Esophagus mucosa (tissue), 1 donor: ENCODE measurements at regions not wholly inside any gene's neighbourhood (a gene's known extent, or its start where the extent isn't known, plus 50 kb on each side); places are given as distances from the start of the nearest gene placed in this dataset.
"Not testable (repeated sequence)": the region's sequence is repeated elsewhere in the genome, so short reads cannot be mapped to it uniquely, and the experiment has no call there.

Experiments used
- ATAC-seq: fragments of 200-7000 bp; cut with Tn5 transposase; one replicate; pipeline ENCODE4 v1.9.1; 2020
- donor health status: DM: yes; HTN: yes; CAD: no.

- peak; percentile 49 for ATAC-seq
Observed at GRCh38 chr1:185681034-185681633, 53.1 kb upstream of the HMCN1 start.

DNA sequence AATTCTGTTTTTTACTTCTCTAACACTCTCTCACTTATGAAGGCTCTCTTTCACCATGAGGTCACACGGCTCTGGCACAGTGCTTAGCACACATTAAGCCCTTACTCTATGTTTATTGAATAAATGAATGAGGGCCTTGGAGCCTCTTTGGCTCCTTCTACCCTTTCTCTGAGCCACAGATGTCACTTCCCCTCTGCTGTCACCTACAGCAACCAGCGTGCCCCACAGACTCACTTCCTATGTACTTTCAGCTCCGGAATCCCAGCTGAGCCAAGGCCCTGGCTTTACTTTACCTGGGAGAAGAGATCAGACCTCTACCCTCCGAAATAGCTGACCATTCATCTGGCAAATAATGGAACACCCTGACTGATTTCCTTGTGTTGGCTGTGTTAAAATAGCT, 53.7 kb upstream of the HMCN1 start:
- no peak for ATAC-seq

DNA sequence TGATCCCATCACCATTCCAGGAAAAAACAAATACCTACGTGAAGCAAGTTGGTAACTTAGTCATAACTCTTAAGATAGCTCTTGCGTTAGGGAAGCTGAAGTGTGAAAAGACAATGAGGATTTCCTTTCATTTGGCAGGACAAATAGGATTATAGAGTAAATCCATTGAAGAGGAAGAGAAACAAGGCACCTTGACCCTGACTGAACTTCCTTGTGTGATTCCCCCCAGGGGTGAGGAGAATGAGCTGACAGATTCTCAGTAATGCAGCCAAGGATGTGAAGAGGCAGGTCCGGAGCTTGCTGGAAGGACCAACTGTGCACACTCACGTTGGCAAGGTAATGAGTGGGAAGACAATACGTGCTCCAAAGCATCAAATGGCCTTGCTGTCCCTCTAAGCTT, 55.0 kb upstream of the HMCN1 start:
- peak; percentile 68 for ATAC-seq

- ATAC-seq = peak; percentile 43
Observed at GRCh38 chr1:185676969-185677368, 57.2 kb upstream of the HMCN1 start.

GRCh38 chr1:185674201-185674600, 60.0 kb upstream of the HMCN1 start:
- no peak for ATAC-seq

DNA sequence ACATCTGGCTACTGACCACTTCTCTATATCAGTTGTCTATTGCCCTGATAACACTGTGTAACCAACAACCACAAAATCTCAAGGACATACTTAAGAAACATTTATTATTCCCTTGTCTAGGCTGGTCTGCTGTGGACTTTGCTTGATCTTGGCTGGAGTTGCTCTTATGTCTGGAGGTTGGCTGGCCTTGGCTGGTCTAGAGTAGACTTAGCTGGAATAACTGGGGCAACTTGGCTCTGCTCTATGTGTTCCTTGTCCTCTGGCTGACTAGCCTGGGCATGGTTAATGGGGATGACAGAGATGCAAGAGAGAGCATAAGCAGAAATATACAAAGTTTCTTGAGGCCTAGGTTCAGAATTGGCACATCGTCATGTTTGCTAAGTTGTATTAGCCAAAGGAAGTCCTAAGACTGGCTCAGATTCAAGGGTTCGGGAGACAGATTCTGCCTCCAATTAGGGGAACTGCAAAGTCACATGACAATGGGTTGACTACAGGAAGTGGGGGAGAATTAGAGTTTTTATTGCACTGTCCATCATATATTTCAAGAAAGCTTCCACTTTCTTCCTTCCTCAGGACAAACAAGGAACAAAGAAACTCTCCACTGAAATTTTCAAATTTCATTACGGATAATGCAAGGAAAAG, 61.4 kb upstream of the HMCN1 start:
- no peak for ATAC-seq

- no peak for ATAC-seq
Observed at GRCh38 chr1:185670187-185670627, 64.0 kb upstream of the HMCN1 start.

DNA sequence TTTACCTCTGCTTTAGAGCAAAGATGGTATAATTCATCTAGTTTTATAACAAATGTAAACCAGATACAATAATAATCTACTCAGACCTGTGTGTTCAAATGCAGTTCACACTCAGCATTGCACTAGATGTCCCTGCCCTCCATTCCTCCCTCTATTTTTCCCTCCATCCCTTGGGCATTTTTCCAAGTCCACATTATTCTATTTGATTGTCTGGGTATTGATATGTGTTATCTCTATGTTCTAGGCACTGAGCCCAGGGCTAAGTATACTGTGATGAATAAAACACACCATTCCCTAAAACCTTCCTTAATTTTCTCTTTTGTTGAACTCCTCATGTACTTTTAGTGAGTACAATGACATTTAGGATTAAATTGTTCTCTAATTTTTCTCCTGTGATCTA, 66.2 kb upstream of the HMCN1 start:
- ATAC-seq = no peak

- ATAC-seq = no peak
Observed at GRCh38 chr1:185666582-185666981, 67.6 kb upstream of the HMCN1 start.

DNA sequence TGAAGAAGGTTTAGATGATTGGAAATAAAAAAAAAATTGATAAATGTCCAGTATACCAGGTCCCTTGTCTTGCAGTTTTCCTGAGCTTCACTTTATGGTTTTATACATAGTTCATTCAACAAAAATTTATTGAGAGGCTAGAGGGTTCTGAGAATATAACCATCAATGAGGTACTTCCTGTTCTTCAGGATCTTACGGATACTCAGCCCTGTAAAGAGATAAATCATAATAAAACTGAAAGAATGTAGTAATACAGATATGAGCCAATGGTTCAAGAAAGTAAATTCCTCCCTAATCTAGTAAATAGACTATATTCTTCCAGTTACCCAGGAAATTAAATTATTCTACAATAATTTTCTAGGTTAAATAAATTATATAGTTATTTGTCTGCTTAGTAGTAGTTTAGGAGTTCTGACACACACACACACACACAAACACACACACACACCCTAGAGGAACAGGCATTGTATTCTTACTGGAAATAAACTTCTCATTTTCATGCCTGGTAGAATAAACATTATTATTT, 70.4 kb upstream of the HMCN1 start:
- no peak for ATAC-seq

GRCh38 chr1:185663332-185663731, 70.9 kb upstream of the HMCN1 start:
- ATAC-seq = no peak

DNA sequence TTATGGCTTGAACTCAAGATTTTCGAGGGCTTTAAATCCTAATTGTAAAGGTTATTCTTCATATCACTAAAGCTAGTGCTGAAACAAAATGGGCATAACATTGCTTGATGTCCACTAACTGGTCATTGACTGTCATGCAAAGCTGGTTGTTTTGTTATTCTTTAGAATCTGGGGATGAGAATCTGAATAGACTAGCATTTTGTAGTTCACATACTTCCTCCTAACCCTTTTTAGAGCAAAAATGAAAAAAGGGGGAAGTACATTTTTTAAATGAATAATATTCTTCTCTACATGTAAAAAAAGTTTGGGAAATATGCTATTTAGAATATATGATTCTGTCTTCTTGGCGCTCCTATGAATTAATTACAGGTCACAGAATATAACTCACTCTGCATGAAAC, 72.2 kb upstream of the HMCN1 start:
- ATAC-seq = no peak

DNA sequence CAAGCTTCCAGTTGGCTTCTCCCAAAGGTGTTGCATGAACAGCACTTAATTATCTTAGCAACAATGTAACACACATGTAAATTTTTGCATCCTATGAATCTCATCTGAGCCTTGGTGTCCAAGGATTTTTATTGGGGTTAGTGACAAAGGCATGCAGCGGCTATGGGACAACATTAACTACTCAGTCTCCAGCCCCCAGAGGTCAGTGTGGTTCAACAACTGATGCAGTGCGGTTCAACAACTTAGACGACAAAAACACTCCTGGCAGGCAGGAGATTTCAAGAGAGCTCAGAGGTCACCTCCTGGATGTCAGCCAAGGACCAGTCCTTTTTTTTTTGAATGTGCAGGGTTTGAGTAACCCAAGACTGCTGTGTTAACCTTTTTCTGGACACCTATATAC, 77.5 kb upstream of the HMCN1 start:
- no peak for ATAC-seq

DNA sequence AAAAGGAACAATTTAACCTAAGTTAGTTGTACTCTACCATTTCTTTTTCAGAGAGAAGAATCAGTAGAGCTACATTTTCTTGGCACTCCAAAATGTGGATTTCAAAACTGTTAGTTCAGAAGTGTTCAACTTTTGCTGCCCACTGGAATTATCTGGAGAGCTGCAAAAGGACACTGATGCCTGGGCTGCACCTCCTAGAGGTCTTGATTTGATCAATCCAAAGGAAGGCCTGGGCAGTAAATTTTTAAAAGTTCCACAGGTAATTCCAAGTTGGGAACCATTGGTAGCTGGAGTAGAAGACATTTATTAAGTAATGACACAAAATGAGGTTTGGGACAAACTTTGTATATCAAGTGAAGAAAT, 79.3 kb upstream of the HMCN1 start:
- no peak for ATAC-seq

DNA sequence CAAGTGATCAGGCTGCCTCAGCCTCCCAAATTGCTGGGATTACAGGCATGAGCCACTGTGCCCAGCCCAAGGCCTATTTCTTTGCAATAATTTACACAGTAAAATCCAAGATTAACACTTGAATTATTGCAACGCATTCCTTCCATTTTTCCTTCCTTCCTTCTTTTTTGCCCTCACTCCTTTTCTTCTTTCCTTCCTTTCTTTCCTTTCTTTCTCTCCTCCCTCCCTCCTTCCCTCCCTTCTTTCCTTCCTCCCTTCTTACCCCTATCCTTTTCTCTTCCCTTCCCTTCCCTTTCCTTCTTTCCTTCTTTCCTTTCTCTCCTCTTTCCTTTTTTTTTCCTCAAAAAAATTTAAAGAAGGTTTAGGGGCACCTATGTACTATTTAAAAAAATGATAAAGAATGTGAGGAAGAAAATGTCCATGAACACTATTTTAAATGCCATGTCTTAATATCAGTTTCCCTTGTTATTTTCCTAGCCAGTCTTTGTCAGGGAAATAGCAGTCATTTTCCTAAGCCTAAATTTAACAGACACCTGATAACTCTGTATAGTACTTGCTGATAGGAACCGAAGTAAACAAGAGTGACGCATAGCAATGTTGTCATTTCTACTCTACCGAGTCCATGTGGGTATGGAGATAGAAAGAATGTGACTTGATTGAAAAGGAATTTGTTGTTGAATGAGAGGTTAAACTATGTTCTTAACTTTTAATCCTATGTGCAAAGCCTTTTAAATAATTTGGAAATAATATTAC, 79.8 kb upstream of the HMCN1 start:
- no peak for ATAC-seq

- ATAC-seq = no peak
Observed at GRCh38 chr1:185653615-185654014, 80.6 kb upstream of the HMCN1 start.

- no peak for ATAC-seq
Observed at GRCh38 chr1:185652348-185652747, 81.8 kb upstream of the HMCN1 start.

GRCh38 chr1:185650602-185651230, 83.5 kb upstream of the HMCN1 start:
- ATAC-seq = peak; percentile 65

DNA sequence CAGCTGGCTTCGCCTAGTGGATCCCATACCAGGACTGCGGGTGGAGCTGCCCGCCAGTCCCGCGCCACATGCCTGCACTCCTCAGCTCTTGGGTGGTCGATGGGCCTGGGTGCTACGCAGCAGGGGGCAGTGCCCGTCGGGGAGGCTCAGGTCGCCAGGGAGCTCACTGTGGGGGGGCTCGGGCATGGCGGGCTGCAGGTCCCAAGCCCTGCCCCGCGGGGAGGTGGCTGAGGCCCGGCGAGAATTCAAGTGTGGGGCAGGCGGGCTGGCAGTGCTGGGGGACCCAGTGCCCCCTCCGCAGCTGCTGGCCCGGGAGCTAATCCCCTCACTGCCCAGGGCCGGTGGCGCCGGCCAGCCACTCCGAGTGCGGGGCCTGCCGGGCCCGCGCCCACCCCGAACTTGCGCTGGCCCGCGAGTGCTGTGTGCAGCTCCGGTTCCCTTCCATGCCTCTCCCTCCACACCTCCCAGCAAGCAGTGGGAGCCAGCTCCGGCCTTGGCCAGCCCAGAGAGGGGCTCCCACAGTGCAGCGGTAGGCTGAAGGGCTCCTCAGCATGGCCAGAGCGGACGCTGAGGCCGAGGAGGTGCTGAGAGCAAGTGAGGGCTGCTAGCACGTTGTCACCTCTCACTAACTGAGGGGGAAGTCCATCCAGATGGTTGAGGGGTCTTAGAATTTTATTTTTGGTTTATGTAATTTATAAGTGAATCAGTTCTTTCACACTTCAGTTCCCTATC, 85.2 kb upstream of the HMCN1 start:
- no peak for ATAC-seq

GRCh38 chr1:185647597-185648267, 86.5 kb upstream of the HMCN1 start:
- ATAC-seq = not testable (repeated sequence)

DNA sequence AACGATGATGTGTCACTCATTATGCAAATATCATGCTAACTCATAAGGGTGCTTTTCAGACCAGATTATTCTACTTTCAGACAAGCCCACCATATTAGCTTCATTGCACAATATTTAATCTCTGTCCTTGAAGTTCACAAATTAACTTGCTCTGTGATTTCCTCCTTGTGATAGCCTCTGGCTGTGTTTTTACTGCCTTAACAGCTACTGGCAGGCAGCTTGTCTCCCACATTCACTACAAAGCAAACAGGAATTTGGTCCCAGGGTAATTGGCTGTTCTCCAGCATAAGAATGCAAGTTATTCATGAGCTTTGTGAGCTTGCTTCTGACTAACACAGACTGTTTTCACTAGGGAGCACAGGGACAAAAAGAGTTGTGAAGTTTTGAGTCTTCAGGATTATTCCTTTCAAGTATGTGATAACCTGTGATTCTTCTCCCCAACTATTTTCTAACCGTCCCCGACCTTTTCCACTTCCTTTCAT, 87.9 kb upstream of the HMCN1 start:
- peak; percentile 86 for ATAC-seq

DNA sequence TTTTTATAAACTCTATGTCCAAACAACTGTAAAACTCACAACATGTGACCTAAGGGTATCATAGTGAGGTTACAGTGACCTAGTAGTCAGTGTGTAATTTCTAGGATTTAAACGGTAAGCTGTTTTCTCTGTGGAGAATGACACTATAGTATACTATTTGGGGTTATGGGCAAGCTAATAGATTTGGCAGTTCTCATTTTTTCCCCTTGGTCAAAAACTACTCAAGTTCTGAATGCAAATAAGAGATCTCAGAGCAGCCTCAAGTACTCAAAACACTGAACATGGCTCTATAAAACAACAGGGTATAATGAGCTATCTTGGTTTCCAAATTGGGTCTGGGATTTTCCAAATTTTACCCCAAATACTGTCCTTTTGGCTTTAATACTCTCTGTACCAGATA, 88.5 kb upstream of the HMCN1 start:
- ATAC-seq = no peak
